Hepatocyte (in vitro differentiated cells): ENCODE measurements at regions not wholly inside any gene's neighbourhood (a gene's known extent, or its start where the extent isn't known, plus 50 kb on each side); places are given as distances from the start of the nearest gene placed in this dataset.
"Not testable (repeated sequence)": the region's sequence is repeated elsewhere in the genome, so short reads cannot be mapped to it uniquely, and the experiment has no call there.

Experiments used
- DNase-seq: peaks from one replicate; pipeline ENCODE4 v3.0.0-alpha.2; 2016; ENCODE audit warnings: low spot score
- H2AFZ ChIP-seq: fragments of 200-600 bp; sonication (generic); 2 replicates; pipeline ENCODE4 v1.6.0; 2016; ENCODE audit warnings: antibody characterized with exemption, mild to moderate bottlenecking
- H3K27ac ChIP-seq: fragments of 200-600 bp; sonication (generic); 2 replicates; pipeline ENCODE4 v1.5.1; 2016; ENCODE audit warnings: mild to moderate bottlenecking
- H3K27me3 ChIP-seq: fragments of 200-600 bp; sonication (generic); 2 replicates; pipeline ENCODE4 v1.6.1; 2016
- H3K36me3 ChIP-seq: fragments of 200-600 bp; sonication (generic); replicated peaks from 2 replicates; pipeline ENCODE4 v1.5.1; 2016; ENCODE audit warnings: low read depth; ENCODE audit not compliant: insufficient read depth
- H3K4me1 ChIP-seq: fragments of 200-600 bp; sonication (generic); 2 replicates; pipeline ENCODE4 v1.5.1; 2016; ENCODE audit warnings: mild to moderate bottlenecking, moderate library complexity; ENCODE audit not compliant: insufficient read depth
- H3K4me2 ChIP-seq: fragments of 200-600 bp; sonication (generic); 2 replicates; pipeline ENCODE4 v1.6.0; 2016
- H3K4me3 ChIP-seq: fragments of 200-600 bp; sonication (generic); 2 replicates; pipeline ENCODE4 v1.5.1; 2016; ENCODE audit warnings: mild to moderate bottlenecking
- H3K79me2 ChIP-seq: fragments of 200-600 bp; sonication (generic); 2 replicates; pipeline ENCODE4 v1.6.0; 2017; ENCODE audit warnings: mild to moderate bottlenecking
- H3K9me2 ChIP-seq: fragments of 200-600 bp; sonication (generic); replicated peaks from 2 replicates; pipeline ENCODE4 v1.6.0; 2017; ENCODE audit warnings: mild to moderate bottlenecking; ENCODE audit not compliant: insufficient read depth
- H3K9me3 ChIP-seq: fragments of 200-600 bp; sonication (generic); 2 replicates; pipeline ENCODE4 v1.5.1; 2016; ENCODE audit warnings: low read depth, mild to moderate bottlenecking
- H4K20me1 ChIP-seq: fragments of 200-600 bp; sonication (generic); 2 replicates; pipeline ENCODE4 v1.6.0; 2016; ENCODE audit warnings: mild to moderate bottlenecking; ENCODE audit not compliant: insufficient read depth, poor library complexity, severe bottlenecking
- EZH2 ChIP-seq: fragments of 200-600 bp; sonication (generic); IDR thresholded peaks from 2 replicates; pipeline ENCODE4 v1.6.1; 2016; ENCODE audit warnings: antibody characterized with exemption, mild to moderate bottlenecking, borderline replicate concordance
- EZH2phosphoT487 ChIP-seq: fragments of 200-600 bp; sonication (generic); IDR thresholded peaks from one replicate; pipeline ENCODE4 v1.6.1; 2018; ENCODE audit warnings: antibody characterized with exemption, mild to moderate bottlenecking, low read depth, moderate library complexity; ENCODE audit not compliant: unreplicated experiment, severe bottlenecking
- WGBS: methylation state at CpG from one replicate; pipeline ENCODE4 v1.1.6; 2016; ENCODE audit warnings: low lambda C conversion rate; ENCODE audit errors: missing lambda C conversion rate; 5-methylcytosine and 5-hydroxymethylcytosine counted together
- TF ChIP-seq, protein P1 (sequence below): fragments of 200-600 bp; sonication (generic); IDR thresholded peaks from 2 replicates; pipeline ENCODE4 v1.5.1; 2016; ENCODE audit warnings: antibody characterized with exemption, mild to moderate bottlenecking; ENCODE audit not compliant: poor library complexity

DNA sequence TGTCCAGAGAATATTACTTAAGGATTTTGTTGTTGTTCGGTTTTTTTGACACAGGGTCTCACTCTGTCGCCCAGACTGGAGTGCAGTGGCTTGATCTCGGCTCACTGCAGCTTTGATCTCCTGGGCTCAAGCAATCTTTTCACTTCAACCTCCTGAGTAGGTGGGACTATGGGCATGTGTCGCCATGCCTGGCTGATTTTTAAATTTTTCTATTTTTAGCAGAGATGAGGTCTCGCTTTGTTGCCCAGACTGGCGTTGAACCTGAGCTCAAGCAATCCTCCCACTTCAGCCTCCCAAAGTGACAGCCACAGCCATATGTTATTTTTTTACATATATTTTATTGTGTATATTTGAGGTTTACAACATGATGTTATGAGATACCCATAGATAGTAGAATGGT is 86.8 kb upstream of the UMPS start:
- Histone ChIP-seq H3K9me2 (no peaks in the 10 kb centered on the region), H3K79me2 (peaks cover 55% of the 10 kb centered on the region)
- 96% methylated on average over 6 of the region's 6 CpGs for WGBS

DNA sequence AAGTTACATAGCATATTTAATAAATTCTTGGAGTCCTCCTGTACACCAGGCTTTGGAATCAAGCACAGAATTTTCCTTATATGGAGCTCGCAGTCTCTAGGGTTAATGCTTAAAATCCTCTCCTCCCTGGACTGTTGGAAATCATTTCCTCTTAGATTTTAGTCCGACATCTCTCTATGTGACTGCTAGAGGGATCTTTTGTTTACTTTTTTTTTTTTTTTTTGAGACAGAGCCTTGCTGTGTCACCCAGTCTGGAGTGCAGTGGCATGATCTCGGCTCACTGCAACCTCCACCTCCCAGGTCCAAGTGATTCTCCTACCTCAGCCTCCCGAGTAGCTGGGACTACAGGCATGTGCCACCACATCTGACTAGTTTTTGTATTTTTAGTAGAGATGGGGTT is 84.1 kb upstream of the UMPS start:
- H3K9me3 ChIP-seq, H3K9me2 ChIP-seq, H3K27me3 ChIP-seq, H2AFZ ChIP-seq, H3K27ac ChIP-seq, H3K4me2 ChIP-seq, H3K36me3 ChIP-seq, H3K4me1 ChIP-seq, H3K4me3 ChIP-seq, DNase-seq, H4K20me1 ChIP-seq: not testable (repeated sequence)
- WGBS: 81% methylated on average over 4 of the region's 4 CpGs
- H3K79me2 ChIP-seq: peaks cover 53% of the 10 kb centered on the region

More for the DNA sequence above, 86.8 kb upstream of the UMPS start:
- TF ChIP-seq EZH2: no peak
- TF ChIP-seq EZH2phosphoT487: no peak
- TF ChIP-seq, protein P1, sequence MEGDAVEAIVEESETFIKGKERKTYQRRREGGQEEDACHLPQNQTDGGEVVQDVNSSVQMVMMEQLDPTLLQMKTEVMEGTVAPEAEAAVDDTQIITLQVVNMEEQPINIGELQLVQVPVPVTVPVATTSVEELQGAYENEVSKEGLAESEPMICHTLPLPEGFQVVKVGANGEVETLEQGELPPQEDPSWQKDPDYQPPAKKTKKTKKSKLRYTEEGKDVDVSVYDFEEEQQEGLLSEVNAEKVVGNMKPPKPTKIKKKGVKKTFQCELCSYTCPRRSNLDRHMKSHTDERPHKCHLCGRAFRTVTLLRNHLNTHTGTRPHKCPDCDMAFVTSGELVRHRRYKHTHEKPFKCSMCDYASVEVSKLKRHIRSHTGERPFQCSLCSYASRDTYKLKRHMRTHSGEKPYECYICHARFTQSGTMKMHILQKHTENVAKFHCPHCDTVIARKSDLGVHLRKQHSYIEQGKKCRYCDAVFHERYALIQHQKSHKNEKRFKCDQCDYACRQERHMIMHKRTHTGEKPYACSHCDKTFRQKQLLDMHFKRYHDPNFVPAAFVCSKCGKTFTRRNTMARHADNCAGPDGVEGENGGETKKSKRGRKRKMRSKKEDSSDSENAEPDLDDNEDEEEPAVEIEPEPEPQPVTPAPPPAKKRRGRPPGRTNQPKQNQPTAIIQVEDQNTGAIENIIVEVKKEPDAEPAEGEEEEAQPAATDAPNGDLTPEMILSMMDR: no peak
- DNase-seq: no peak
- no peak overlapping the region for H2AFZ ChIP-seq
- no peaks in the 10 kb centered on the region for H3K36me3 ChIP-seq
- no peak overlapping the region for H3K4me2 ChIP-seq
- no peaks in the 10 kb centered on the region for H4K20me1 ChIP-seq
- no peak overlapping the region for H3K27ac ChIP-seq
- no peaks in the 10 kb centered on the region for H3K9me3 ChIP-seq
- H3K27me3 ChIP-seq: no peaks in the 10 kb centered on the region
- H3K4me3 ChIP-seq: no peak overlapping the region
- H3K4me1 ChIP-seq: peaks cover 16% of the 10 kb centered on the region

DNA sequence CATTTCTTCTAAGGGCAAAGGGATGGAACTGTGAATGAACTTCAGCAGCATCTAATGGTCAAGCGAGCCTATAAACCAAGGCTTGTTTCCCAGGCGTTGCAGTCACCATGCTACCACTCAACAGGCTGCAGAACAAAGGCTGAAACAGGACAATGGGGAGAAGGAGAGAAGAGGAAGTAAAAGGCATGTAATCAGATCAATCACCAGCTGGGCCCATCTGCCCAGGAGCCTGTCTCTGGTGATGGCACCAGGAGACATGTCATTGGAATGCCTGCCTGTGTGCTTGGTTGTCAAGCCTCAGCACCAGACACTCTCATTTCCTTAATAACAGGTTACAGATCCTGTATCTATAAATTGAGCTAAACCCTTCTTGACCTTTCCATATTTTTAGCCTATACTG is 81.7 kb upstream of the UMPS start:
- H3K4me1 ChIP-seq: no peaks in the 10 kb centered on the region
- H3K27me3 ChIP-seq: no peaks in the 10 kb centered on the region
- WGBS: 69% methylated on average over 2 of the region's 2 CpGs
- TF ChIP-seq EZH2phosphoT487 (no peak), EZH2 (no peak)
- TF ChIP-seq, protein P1: no peak
- H3K27ac ChIP-seq: no peak overlapping the region
- DNase-seq: no peak
- no peaks in the 10 kb centered on the region for H3K9me2 ChIP-seq
- no peaks in the 10 kb centered on the region for H3K9me3 ChIP-seq
- peaks cover 37% of the 10 kb centered on the region for H3K79me2 ChIP-seq
- H3K4me2 ChIP-seq: no peak overlapping the region
- no peak overlapping the region for H2AFZ ChIP-seq
- H4K20me1 ChIP-seq: no peaks in the 10 kb centered on the region
- H3K4me3 ChIP-seq: no peak overlapping the region
- no peaks in the 10 kb centered on the region for H3K36me3 ChIP-seq

DNA sequence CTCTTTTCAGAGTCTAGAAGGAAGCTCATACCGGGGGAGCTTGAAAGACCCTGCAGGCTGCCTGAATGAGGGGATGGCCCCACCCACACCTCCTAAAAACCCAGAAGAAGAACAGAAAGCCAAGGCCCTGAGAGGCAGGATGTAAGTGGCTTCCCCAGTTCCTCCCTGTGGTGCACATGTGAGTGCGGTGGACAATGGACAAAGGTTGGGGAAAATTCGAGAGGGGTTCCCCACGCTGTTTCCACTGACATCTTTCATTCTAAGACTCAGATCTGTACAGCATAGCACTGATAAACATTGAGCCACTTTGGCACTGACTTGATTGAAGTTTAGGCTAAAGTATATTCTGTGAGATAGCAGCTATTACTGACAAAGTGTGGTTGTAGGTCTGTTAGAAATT is 79.5 kb upstream of the UMPS start:
- Histone ChIP-seq H3K9me2 (no peaks in the 10 kb centered on the region), H3K79me2 (peaks cover 26% of the 10 kb centered on the region), H3K27me3 (no peaks in the 10 kb centered on the region), H3K4me2 (no peak overlapping the region), H3K4me1 (peaks cover 9% of the 10 kb centered on the region), H4K20me1 (no peaks in the 10 kb centered on the region), H3K4me3 (no peak overlapping the region), H2AFZ (no peak overlapping the region), H3K36me3 (no peaks in the 10 kb centered on the region), H3K9me3 (no peaks in the 10 kb centered on the region), H3K27ac (no peak overlapping the region)
- no peak for TF ChIP-seq EZH2
- 90% methylated on average over 4 of the region's 4 CpGs for WGBS
- DNase-seq: no peak

DNA sequence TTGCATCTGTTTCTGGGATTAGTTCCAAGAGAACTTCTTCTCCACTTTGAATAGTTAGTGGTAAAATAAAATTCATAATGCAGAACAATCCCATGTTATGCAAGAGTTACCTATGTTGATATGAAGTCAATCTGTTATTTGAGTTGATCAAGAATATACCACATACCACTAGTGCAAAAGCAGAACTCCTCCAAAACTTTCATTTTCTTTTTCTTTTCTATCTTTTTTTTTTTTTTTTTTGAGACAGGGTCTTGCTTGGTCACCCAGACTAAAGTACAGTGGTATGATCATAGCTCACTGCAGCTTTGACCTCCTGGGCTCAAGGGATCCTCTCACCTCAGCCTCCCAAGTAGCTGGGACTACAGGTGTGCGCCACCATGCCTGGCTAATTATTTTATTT is 78.8 kb upstream of the UMPS start:
- H3K27me3 ChIP-seq, H4K20me1 ChIP-seq, H3K4me2 ChIP-seq, H3K36me3 ChIP-seq, H2AFZ ChIP-seq, H3K27ac ChIP-seq, H3K9me3 ChIP-seq, H3K4me3 ChIP-seq, H3K9me2 ChIP-seq, H3K4me1 ChIP-seq, DNase-seq: not testable (repeated sequence)
- peaks cover 21% of the 10 kb centered on the region for H3K79me2 ChIP-seq
- WGBS: 100% methylated on average over 1 of the region's 1 CpG
